HCT116 (cell line): ENCODE measurements at regions not wholly inside any gene's neighbourhood (a gene's known extent, or its start where the extent isn't known, plus 50 kb on each side); places are given as distances from the start of the nearest gene placed in this dataset.

Source experiments
- ATAC-seq: fragments of 200-7000 bp; cut with Tn5 transposase; 2 replicates; pipeline ENCODE4 v1.9.1; 2020; ENCODE audit warnings: mild to moderate bottlenecking, moderate library complexity
- BruUV-seq: library from RNA; stranded (reverse); fragments of 400-500 nt; replicated peaks from 2 replicates; lab custom pipeline; 2021; lab: Mats Ljungman, UMichigan
- CTCF ChIA-PET: fragments of 300-600 bp; sonication (Branson Sonifier 250); formaldehyde crosslinking; loops from one replicate; lab custom pipeline; 2021; ENCODE audit warnings: antibody characterized with exemption; lab: Charles Lee
- POLR2A ChIA-PET: fragments of 300-600, 350-600 bp; sonication (Branson Sonifier 250); formaldehyde crosslinking; loops from one replicate; lab custom pipeline; 2021; ENCODE audit warnings: antibody characterized with exemption; lab: Charles Lee
- RAD21 ChIA-PET, 2 experiments: fragments of 300-600 bp; sonication (Branson Sonifier 250); formaldehyde crosslinking; loops; one replicate each; lab custom pipeline; 2023; ENCODE audit warnings: low total read pairs in 2 of 2; ENCODE audit not compliant: uncharacterized antibody in 2 of 2, unreplicated experiment in 2 of 2, low non-redundant PET in 1 of 2; lab: Charles Lee
- DNase-seq: peaks from one replicate; pipeline ENCODE4 v3.0.0-alpha.2; 2010; ENCODE audit warnings: low read depth, low spot score
- H2AFZ ChIP-seq: fragments of 200-600 bp; shearing (Covaris generic), sonication (generic); 2 replicates; pipeline ENCODE4 v1.6.1; 2017; ENCODE audit warnings: low read depth, mixed run types, mixed read lengths, antibody characterized with exemption, low read length; ENCODE audit not compliant: poor library complexity, severe bottlenecking
- H3K27ac ChIP-seq: 2 replicates; pipeline ENCODE4 v1.5.1; 2012; ENCODE audit warnings: low read depth, low read length
- H3K27me3 ChIP-seq: fragments of 200-600 bp; sonication (generic); 2 replicates; pipeline ENCODE4 v1.6.1; 2016; ENCODE audit warnings: mixed run types, low read length, mixed read lengths; ENCODE audit not compliant: insufficient read depth
- H3K36me3 ChIP-seq, 2 experiments: fragments of 200-500 bp in 1 of 2; fragments of 200-600 bp in 1 of 2; sonication (Bioruptor generic) in 1 of 2; sonication (generic) in 1 of 2; 2 replicates each; pipeline versions ENCODE4 v1.5.1 to v1.6.1; 2014 to 2016; ENCODE audit warnings: low read length in 2 of 2, inconsistent platforms in 1 of 2, mixed read lengths in 1 of 2, mixed run types in 1 of 2; ENCODE audit not compliant: insufficient read depth in 2 of 2, control insufficient read depth in 1 of 2
- H3K4me1 ChIP-seq, 2 experiments: fragments of 200-600 bp in 1 of 2; sonication (generic) in 1 of 2; 2 replicates each; pipeline versions ENCODE4 v1.5.1 to v1.6.1; 2012 to 2017; ENCODE audit warnings: low read length in 2 of 2, inconsistent platforms in 1 of 2, mild to moderate bottlenecking in 1 of 2, mixed read lengths in 1 of 2, mixed run types in 1 of 2, moderate library complexity in 1 of 2; ENCODE audit not compliant: insufficient read depth in 2 of 2, control insufficient read depth in 1 of 2
- H3K4me2 ChIP-seq: fragments of 200-600 bp; sonication (generic); 2 replicates; pipeline ENCODE4 v1.6.1; 2017; ENCODE audit warnings: mixed run types, low read length, mixed read lengths
- H3K4me3 ChIP-seq, 2 experiments: fragments of 200-600 bp in 1 of 2; sonication (generic) in 1 of 2; replicated peaks in 1 of 2; 2 replicates each; pipeline ENCODE4 v1.5.1; 2011 to 2016; ENCODE audit warnings: low read length in 2 of 2, control low read depth in 1 of 2, low read depth in 1 of 2, mild to moderate bottlenecking in 1 of 2, mixed read lengths in 1 of 2, mixed run types in 1 of 2
- H3K79me2 ChIP-seq: fragments of 200-600 bp; sonication (generic); 2 replicates; pipeline ENCODE4 v1.6.1; 2017; ENCODE audit warnings: mild to moderate bottlenecking, mixed run types, low read length, moderate library complexity, mixed read lengths; ENCODE audit not compliant: insufficient read depth
- H3K9ac ChIP-seq: fragments of 200-600 bp; sonication (generic); 2 replicates; pipeline ENCODE4 v1.6.1; 2016; ENCODE audit warnings: low read length, mixed read lengths
- H3K9me2 ChIP-seq: fragments of 200-600 bp; sonication (generic), shearing (Covaris generic); 2 replicates; pipeline ENCODE4 v1.6.1; 2017; ENCODE audit warnings: mixed run types, mild to moderate bottlenecking, moderate library complexity; ENCODE audit not compliant: insufficient read depth
- H3K9me3 ChIP-seq, 2 experiments: fragments of 200-500 bp in 1 of 2; fragments of 200-600 bp in 1 of 2; sonication (Bioruptor generic) in 1 of 2; sonication (generic) in 1 of 2; 2 replicates each; pipeline ENCODE4 v1.6.1; 2014 to 2017; ENCODE audit warnings: low read length in 2 of 2, mixed read lengths in 2 of 2, inconsistent platforms in 1 of 2, low read depth in 1 of 2, mild to moderate bottlenecking in 1 of 2, mixed run types in 1 of 2, moderate library complexity in 1 of 2; ENCODE audit not compliant: control insufficient read depth in 1 of 2, insufficient read depth in 1 of 2
- H4K20me1 ChIP-seq: fragments of 200-600 bp; sonication (generic), shearing (Covaris generic); 2 replicates; pipeline ENCODE4 v1.6.1; 2017; ENCODE audit warnings: mixed run types, mild to moderate bottlenecking, moderate library complexity; ENCODE audit not compliant: insufficient read depth
- CBX3 ChIP-seq: IDR thresholded peaks from 2 replicates; pipeline ENCODE4 v1.6.1; 2012; ENCODE audit warnings: low read depth
- CTCF ChIP-seq, 3 experiments: fragments of 200-600 bp in 1 of 3; sonication (generic) in 1 of 3; IDR thresholded peaks in 2 of 3; conservative IDR thresholded peaks in 1 of 3; 2 replicates each; pipeline ENCODE4 v1.5.1; 2012 to 2017; ENCODE audit warnings: low read depth in 2 of 3, low read length in 2 of 3, antibody characterized with exemption in 1 of 3, borderline replicate concordance in 1 of 3, control low read depth in 1 of 3, mild to moderate bottlenecking in 1 of 3, mixed read lengths in 1 of 3, mixed run types in 1 of 3, moderate library complexity in 1 of 3; ENCODE audit not compliant: insufficient read depth in 1 of 3
- ELF1 ChIP-seq: IDR thresholded peaks from 2 replicates; pipeline ENCODE4 v1.6.1; 2012; ENCODE audit warnings: low read depth, borderline replicate concordance
- EZH2 ChIP-seq: fragments of 200-600 bp; sonication (generic); IDR thresholded peaks from 2 replicates; pipeline ENCODE4 v1.6.1; 2017; ENCODE audit warnings: antibody characterized with exemption, mixed run types
- EZH2phosphoT487 ChIP-seq: fragments of 200-600 bp; IDR thresholded peaks from 2 replicates; pipeline ENCODE4 v1.6.1; 2018; ENCODE audit warnings: antibody characterized with exemption, borderline replicate concordance
- POLR2A ChIP-seq: IDR thresholded peaks from 2 replicates; pipeline ENCODE4 v1.7.0; 2011; ENCODE audit warnings: borderline replicate concordance; ENCODE audit not compliant: insufficient read depth, insufficient read length; ENCODE audit errors: extremely low read depth
- POLR2AphosphoS5 ChIP-seq: IDR thresholded peaks from 2 replicates; pipeline ENCODE4 v1.6.1; 2011; ENCODE audit warnings: mild to moderate bottlenecking, low read depth, low read length, moderate library complexity
- RAD21 ChIP-seq: IDR thresholded peaks from 2 replicates; pipeline ENCODE4 v1.6.1; 2012; ENCODE audit warnings: low read depth, mild to moderate bottlenecking
- SRF ChIP-seq: IDR thresholded peaks from 2 replicates; pipeline ENCODE4 v1.6.1; 2012; ENCODE audit warnings: low read depth
- ZNF274 ChIP-seq: fragments of 200-500 bp; sonication (Bioruptor generic); IDR thresholded peaks from 2 replicates; pipeline ENCODE4 v1.6.1; 2014; ENCODE audit warnings: mild to moderate bottlenecking, low read depth, low read length, inconsistent platforms
- intact Hi-C: fragments of 100-400 bp; cut with micrococcal nuclease; formaldehyde crosslinking; loops from 2 replicates; pipeline ENCODE4 v1.10.0; 2022
- TF ChIP-seq, protein P1 (sequence below): IDR thresholded peaks from 2 replicates; pipeline ENCODE4 v1.6.1; 2012
- TF ChIP-seq, protein P2 (sequence below): IDR thresholded peaks from 2 replicates; pipeline ENCODE4 v1.6.1; 2012

GRCh38 chr5:97475847-97476246 lies 292.8 kb upstream of the RIOK2 start:
- Histone ChIP-seq H3K27ac (no peak overlapping the region), H3K4me2 (no peak overlapping the region), H3K4me3 (no peak overlapping the region), H3K9ac (no peak overlapping the region), H4K20me1 (no peaks in the 10 kb centered on the region), H3K79me2 (no peaks in the 10 kb centered on the region), H3K36me3 (no peaks in the 10 kb centered on the region), H2AFZ (no peak overlapping the region), H3K4me1 (no peaks in the 10 kb centered on the region), H3K27me3 (no peaks in the 10 kb centered on the region), H3K9me3 (no peaks in the 10 kb centered on the region), H3K9me2 (no peaks in the 10 kb centered on the region)
- intact Hi-C loops: no loop called here
- TF ChIP-seq RAD21: no peak
- no peak for TF ChIP-seq SRF
- no peak for TF ChIP-seq CBX3
- TF ChIP-seq POLR2AphosphoS5: no peak
- DNase-seq: no peak
- BruUV-seq: no TSS peak
- CTCF ChIA-PET: no interaction called here
- POLR2A ChIA-PET: no interaction called here
- ATAC-seq: no peak
- RAD21 ChIA-PET: no interaction called here

GRCh38 chr5:97476852-97477534 lies 293.9 kb upstream of the RIOK2 start:
- Histone ChIP-seq H3K9me3 (no peaks in the 10 kb centered on the region), H3K4me1 (no peaks in the 10 kb centered on the region), H3K27me3 (no peaks in the 10 kb centered on the region)
- no peak for DNase-seq
- TF ChIP-seq ZNF274: no peak
- no peak for TF ChIP-seq POLR2A
- TF ChIP-seq CTCF (IDR thresholded peaks at IDR 0.05 in 2 of 3, conservative IDR thresholded peaks at IDR 0.05 in 1 of 3; ENCODE audit: borderline replicate concordance in 1 of 3, insufficient read depth in 1 of 3, low read depth in 2 of 3, low read length in 2 of 3): no peak
- TF ChIP-seq, protein P1, sequence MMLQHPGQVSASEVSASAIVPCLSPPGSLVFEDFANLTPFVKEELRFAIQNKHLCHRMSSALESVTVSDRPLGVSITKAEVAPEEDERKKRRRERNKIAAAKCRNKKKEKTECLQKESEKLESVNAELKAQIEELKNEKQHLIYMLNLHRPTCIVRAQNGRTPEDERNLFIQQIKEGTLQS: no peak
- TF ChIP-seq EZH2: no peak
- TF ChIP-seq, protein P2, sequence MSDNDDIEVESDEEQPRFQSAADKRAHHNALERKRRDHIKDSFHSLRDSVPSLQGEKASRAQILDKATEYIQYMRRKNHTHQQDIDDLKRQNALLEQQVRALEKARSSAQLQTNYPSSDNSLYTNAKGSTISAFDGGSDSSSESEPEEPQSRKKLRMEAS: no peak
- TF ChIP-seq ELF1: no peak
- TF ChIP-seq EZH2phosphoT487: no peak
- TF ChIP-seq, all 23 proteins: peak for 0
- POLR2A ChIA-PET: no interaction called here
- BruUV-seq: no TSS peak
- H3K4me2 ChIP-seq: no peak overlapping the region
- no peak for ATAC-seq
- CTCF ChIA-PET: no interaction called here
- H3K36me3 ChIP-seq: no peaks in the 10 kb centered on the region
- RAD21 ChIA-PET: no interaction called here
- H3K79me2 ChIP-seq: no peaks in the 10 kb centered on the region
- H3K9ac ChIP-seq: no peak overlapping the region
- no peak overlapping the region for H3K4me3 ChIP-seq
- no peak overlapping the region for H3K27ac ChIP-seq
- intact Hi-C loops: no loop called here
- no peaks in the 10 kb centered on the region for H3K9me2 ChIP-seq
- H2AFZ ChIP-seq: no peak overlapping the region
- no peaks in the 10 kb centered on the region for H4K20me1 ChIP-seq
